CD1c-positive myeloid dendritic cell (primary cell): ENCODE measurements at regions not wholly inside any gene's neighbourhood (a gene's known extent, or its start where the extent isn't known, plus 50 kb on each side); places are given as distances from the start of the nearest gene placed in this dataset.
"Not testable (repeated sequence)": the region's sequence is repeated elsewhere in the genome, so short reads cannot be mapped to it uniquely, and the experiment has no call there.

ENCODE experiments used
- DNase-seq: peaks from one replicate; pipeline ENCODE4 v3.0.0-alpha.2; 2016; ENCODE audit errors: extremely low spot score

DNA sequence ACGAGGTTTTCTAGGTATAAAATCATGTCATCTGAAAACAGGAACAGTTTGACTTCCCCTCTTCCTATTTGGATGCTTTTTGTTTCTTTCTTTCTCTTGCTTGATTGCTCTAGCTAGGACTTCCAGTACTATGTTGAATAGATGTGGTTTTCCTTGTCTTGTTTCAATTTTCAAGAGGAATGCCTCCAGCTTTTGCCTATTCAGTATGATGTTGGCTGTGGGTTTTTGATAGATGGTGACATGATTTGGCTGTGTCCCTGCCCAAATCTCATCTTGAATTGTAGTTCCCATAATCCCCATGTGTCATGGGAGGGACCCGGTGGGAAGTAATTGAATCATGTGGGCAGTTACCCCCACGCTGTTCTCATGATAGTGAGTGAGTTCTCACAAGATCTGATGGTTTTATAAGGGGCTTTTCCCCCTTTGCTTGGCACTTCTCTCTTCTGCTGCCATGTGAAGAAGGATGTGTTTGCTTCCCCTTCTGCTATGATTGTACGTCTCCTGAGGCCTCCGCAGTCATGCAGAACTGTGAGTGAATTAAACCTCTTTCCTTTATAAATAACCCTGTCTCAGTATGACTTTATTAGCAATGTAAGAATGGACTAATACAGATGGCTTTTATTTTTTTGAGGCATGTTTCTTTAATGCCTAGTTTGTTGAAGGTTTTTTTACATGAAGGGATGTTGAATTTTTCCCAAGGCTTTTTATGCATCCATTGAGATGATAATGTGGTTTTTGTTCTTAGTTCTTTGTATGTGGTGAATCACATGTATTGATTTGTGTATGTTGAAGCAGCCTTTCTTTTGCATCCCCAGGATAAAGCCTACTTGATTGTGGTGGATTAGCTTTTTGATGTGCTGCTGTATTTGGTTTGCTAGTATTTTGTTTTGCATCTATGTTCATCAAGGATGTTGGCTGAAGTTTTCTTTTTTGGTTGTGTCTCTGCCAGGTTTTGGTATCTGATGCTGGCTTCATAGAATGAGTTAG, 239.1 kb downstream of the THBS2 start:
- no peak for DNase-seq

DNA sequence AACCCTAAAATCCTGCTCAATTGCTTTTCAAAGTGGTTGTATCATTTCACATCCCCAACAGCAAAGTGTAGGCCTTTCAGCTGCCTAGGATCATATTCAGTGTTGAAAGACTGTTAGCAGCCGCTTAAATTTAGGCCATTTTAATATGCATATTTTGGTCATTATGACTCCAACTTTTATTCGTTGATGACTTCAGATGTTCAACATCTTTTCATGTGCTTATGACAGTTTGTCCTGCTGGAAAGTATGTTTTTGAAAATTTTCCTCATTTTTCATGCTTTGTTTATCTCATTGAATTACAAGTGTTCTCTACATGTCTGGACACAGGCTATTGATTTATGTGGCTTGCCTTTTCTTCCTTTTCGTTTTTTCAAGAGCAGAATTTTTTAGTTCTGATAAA, 244.0 kb downstream of the THBS2 start:
- no peak for DNase-seq

DNA sequence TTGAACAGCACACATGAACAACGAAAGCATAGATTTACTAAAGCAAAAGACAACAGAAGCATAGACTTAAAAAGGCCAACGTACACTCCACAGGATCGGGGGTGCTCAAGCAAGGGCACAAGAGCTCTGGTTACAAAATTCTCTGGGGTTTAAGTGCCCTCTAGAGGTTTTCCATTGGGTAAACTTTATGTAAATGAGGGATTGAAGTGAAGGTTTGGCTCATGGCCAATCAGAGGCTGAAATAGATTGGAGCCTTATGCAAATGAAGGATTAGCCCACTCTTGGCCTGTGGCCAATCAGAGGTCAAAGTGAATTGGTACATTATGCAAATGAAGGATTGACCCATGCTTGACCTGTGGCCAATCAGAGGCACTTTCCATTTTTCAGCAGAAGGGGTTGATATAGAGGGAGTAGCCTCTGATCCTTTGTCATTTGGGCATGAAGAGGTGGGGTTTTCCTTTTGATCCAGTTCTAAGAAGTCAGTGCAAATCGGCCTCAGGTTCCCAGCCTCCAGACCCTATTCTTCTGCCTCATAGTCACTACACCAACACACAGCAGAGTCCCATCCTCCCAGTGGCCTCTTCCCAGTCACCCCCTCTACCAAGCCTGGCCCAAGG, 244.9 kb downstream of the THBS2 start:
- no peak for DNase-seq

DNA sequence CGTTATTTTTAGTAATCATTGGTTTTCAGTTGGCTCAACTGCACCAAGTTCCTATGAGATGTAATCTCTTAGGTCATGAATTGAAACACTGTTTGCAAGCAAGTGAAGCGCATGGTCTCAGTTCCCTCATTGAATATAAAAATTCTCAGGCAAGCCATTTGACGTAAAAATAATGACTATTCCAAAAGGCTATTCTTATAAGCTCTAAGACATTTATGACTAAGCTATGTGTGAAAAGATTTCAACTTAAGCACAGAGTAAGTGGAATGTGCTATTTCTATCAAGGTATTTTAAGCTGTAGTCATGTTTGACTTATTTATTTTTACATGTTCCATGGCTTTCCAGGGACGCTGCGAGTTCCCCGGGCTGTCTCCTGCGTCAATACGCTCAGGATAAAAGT, 248.5 kb downstream of the THBS2 start:
- no peak for DNase-seq

DNA sequence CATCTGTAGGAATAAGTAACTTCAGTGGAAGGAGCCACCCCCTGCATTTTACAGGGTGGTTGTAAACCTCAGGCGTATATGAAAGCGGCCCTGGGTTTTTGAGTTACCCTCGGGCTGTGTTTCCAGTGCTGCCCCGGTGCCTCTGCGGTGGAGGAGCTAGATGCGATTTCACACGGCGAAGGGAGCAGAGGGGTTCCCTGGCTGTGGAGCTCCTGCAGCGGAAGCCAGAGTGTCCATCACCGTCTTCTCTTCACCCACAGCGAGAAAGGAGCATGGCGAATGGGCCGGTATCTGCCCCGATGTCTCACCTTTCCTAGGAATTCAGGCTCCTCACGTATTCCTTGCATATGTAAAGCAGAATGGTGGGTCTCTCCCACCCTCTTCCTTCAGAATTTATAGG, 253.6 kb downstream of the THBS2 start:
- no peak for DNase-seq

DNA sequence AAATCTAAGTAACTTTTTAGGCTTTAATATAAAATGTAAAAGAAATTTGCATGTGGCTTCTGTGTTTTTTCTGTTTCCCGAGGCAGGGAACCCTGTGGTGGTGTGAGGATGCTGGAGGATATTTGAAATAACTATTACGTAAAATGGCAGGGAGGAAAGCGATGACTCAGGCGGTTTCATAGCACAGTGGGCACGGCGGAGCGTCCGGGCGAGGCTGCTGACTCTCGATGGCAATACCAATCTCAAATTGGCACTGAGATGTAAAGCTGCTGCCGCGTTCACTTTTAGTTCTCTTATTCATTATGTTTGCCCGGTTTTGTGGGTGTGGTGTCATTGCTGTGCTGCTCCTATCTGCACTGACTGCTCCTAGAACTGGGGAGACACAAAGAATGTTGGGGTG, 254.3 kb downstream of the THBS2 start:
- no peak for DNase-seq

DNA sequence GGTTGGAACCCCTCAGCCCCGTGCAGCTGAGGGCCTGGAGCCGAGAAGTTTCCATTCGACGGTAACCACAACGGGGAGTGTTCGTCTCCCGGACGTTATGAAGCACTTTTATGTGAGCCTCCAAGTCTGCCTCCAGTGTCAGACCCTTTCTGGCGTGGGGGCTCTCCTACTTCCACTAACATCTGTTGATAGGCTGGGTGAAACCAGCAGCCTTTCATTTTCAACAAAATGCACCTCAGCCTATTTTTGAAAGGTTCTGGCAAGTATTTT, 257.4 kb downstream of the THBS2 start:
- no peak for DNase-seq

DNA sequence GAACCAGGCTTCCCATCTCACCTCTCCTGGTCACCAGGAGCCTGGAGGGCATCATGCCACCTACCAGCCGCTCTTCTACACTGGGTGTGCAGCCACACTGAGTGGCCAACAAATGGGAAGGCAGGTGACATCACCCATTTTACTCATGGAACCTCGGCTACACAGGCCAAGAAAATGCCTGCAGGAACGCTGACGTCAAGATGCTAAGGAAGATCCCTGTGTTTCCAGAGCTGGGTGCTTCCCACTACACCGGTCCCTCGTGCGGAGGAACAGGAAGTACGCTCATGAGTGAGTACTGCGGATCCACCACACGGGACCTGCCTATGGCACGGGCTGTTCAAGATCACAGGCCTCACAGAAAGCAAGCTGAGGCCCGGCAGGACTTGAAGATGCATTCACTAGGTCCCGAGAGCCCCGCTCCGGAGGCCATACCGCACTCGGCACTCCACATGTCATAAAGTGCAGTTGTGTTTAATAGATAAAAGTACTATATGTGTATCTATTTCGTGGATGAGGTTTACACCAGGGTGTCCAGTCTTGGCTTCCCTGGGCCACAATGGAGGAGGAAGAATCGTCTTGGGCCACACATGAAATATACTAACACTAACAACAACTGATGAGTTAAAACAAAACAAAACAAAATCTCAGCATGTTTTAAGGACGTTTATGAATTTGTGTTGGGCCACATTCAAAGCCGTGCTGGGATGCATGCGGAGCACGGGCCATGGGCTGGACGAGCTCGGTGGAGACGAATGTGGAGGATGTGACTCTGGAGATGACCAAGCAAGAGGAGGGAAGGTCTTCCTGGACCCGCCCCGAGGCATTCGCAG, 257.9 kb downstream of the THBS2 start:
- DNase-seq, result no peak

DNA sequence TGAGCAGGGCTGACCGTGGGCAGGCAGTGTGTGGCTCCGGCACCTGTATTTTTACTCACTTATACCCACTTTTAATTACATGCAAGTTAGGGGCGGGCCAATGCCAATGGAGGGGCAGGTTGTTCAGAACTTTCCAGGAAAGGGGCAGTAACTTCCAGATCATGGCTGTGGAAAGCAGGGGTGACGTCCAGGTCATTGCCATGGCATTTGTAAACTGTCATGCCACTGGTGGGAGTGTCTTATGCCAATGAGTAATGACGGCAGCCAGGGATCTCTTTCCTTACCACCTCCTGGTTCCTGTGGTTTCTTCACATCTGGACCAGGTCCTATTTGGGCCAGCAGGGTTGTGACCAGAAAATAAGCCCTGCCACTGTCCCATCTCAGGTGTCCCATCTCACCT, 258.7 kb downstream of the THBS2 start:
- no peak for DNase-seq

DNA sequence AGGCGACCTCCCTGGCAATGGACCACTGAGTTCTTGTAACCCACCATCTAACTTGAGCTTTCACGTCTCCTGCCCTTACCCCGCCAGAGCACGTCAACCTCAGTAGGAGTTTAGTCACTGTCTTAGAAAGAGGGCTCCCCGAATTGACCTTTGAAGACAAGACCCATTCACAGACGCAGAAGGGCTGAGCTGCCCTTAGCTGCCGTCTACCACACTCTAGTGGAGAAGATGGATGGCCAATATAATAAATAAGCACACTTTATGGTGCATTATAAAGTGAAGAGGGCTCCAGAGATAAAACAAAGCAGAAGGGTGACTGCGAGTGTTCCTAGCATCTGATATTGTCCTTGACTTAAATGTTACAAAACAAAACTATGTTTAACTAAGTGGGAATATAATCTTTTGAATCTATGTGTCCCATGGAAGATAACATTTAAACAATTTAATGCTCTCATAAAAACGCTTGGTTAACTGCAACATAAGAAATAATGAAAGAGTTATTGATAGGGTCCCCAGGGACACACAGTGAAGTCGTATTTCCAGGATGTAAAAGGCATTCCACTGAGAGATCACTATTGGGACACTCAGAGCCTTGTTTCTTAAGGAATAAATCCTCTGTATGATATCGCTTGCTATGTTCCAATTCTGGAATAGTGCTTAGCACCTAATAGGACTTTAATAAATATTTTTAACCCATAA, 261.1 kb downstream of the THBS2 start:
- DNase-seq, result no peak

DNA sequence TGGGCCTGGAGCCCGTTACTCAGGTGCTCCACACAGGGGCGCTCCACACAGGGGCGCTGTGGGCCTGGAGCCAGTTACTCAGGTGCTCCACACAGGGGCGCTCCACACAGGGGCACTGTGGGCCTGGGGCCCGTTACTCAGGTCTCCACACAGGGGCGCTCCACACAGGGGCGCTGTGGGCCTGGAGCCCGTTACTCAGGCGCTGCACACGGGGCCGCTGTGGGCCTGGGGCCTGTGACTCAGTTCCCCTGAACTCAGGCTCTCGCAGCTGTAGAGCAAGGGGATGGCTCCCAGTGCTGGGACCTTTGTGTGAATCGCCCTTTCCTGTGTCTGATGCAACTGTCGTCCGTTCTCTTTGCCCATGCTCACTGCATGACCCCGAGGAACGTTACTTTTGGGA, 262.0 kb downstream of the THBS2 start:
- DNase-seq, result not testable (repeated sequence)

DNA sequence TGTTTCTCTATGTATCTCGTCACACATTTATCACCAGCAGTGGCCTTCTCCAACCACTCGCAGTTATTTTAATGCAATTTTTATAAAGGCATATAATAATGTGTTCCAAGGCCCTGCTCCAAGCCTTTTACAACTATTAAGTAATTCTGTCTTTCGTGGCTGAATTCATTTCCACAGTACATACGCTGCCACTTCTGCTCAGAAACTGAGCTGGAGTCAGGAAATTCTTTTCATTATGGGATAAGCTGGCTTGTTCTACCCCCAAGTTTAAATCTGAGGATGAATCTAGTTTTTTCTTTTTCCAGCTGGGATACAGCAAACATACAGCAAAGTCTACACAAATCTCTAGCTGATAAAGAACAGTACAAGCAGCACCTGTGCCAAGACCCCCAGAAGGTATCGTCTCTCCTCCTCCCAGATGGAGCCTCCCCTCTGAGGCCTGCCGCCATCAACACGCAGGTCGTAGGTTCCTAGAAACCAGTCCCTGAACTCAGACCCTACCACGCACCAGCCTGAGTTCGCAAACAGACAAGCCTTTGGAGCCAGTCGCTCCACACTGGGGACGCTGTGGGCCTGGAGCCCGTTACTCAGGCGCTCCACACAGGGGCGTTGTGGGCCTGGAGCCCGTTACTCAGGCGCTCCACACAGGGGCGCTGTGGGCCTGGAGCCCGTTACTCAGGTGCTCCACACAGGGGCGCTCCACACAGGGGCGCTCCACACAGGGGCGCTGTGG, 263.5 kb downstream of the THBS2 start:
- DNase-seq, result no peak

DNA sequence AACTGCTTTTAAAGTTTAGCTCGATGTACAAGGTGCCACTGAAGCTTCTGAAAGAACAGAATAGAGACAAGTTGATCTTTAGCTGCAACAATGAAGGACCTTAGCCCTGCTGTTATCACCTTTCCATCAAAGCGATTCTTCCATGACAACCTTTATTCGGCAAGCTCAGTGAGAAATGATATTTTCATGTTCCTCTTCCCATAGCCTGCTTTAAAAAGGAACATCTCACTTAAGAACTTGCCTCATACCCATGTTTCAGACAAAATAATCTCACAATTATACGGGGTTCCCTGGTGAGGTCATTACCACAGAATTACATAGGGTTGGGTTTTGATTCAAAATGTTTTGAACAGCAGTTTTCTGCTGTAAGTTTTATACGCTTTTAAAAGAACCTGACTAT, 264.2 kb downstream of the THBS2 start:
- no peak for DNase-seq

DNA sequence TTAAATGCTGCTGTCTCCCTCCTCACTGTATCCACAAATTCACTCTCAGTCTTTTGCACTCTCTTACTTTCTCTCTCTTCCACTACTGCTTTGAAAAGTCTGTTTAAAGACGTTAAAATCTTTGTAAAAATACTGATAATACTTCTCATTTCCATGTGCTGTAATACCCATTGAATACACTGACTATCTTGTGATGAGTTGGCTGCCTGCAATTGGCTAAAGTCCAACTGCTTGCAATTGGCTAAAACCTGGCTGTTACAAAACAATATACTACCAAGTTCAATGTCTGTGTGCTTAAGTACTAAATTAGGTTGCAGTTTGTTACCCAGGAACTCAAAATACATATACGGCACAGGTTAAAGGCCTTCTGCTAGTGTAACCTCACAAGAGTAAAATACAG, 264.8 kb downstream of the THBS2 start:
- DNase-seq, result no peak

DNA sequence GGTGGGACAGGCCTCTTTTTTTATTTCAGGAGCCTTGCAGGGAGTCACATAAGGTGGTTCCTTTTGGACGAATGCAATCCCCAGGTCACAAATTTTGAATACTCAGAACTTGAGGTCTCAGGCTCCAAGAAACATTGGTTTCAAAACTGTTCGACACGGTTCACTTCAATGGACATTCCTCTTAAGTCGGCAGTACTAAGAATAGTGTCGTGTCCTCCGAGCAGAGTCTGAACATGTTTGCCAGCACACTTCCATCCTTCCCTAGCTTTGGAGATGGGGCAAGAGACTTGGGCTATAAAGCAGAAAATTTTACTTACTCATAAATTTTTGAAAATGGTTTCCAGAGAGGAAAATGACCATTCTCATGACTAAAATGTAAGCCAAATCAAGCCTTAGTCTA, 265.4 kb downstream of the THBS2 start:
- DNase-seq, result no peak

DNA sequence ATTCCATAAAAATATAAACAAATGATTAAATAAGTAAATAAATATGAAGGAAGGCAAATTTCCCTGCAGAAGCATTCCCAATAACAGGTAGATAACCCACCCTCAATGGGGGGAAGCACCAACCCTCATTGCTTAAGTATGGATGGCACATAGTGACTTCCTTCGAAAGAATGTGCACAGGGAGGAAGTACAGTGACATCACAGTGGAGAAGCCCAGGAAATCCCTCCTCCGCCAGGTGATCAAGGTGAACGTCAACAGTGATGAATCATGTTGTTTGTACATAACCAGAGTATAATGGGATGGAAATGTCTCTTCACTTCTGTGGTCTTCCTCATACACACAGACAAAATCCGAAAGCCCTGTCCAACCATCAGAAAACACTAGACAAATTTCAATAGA, 267.9 kb downstream of the THBS2 start:
- no peak for DNase-seq

DNA sequence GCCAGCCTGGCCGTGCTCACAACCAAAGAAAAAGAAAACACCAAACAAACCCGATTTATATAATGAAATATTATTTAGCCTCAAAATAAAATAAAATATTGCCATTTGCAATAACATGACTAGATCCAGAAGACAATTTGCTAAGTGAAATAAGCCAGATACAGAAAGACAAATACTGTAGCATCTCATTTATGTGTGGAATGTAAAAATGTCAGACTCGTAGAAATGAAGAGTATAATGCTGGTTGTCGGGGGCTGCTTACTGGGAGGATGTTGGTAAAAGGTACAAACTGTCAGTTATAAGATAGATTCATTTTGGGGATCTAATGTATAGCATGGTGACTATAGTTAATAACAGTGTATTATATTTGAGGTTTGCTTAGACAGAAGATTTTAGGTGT, 269.7 kb downstream of the THBS2 start:
- no peak for DNase-seq

DNA sequence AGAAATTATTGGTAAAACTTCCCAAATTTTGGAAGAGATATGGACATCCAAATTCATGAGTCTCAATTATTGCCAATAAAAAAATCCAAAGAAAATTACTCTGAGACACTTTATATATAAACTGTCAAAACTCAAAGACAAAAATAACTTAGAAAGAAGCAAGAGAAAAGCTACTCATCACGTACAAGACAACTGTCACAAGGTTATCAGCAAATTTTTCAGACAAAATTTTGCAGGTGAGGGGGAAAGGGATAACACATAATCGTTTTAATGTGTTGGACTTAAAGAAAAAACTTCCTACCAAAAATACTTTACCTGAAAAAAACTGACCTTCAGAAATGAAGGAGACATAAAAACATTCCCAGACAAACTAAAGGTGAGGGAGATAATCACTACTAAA, 272.5 kb downstream of the THBS2 start:
- DNase-seq, result no peak

DNA sequence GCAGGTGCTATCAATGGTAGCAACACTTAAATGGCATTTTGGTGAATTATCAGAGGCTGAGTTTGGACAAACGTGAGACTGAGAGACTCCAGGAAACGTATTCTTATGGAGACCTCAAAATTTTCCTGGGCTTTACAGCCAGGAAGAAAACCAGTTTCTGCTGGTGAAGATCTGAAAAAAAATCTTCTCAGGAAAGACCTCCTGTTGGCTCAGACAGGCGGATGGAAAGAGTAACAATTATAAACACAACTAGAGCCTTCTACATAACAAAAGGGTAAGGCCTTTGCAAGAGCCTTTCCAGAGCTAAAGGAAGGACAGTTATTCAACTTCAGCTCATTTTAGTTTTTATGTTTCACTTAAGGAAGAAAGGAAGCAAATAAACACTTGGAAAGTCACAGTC, 274.4 kb downstream of the THBS2 start:
- DNase-seq, result no peak

DNA sequence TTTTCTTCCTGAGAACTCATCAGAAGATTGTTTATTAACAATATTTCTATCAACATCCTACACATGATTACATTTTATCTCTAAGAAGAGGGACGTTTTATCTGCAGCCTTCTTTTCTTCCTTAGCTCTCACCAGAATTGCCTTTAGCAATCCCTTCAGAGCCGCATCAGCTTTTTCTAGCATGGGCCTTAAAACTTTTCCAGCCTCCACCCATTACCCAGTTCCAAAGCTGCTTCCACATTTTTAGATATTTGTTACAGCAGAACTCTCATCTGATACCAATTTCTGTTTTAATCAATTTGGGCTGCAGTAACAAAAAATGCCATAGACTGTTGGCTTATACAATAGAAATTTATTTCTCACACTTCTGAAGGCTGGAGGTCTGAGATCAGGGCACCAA, 281.5 kb downstream of the THBS2 start:
- DNase-seq, result no peak

DNA sequence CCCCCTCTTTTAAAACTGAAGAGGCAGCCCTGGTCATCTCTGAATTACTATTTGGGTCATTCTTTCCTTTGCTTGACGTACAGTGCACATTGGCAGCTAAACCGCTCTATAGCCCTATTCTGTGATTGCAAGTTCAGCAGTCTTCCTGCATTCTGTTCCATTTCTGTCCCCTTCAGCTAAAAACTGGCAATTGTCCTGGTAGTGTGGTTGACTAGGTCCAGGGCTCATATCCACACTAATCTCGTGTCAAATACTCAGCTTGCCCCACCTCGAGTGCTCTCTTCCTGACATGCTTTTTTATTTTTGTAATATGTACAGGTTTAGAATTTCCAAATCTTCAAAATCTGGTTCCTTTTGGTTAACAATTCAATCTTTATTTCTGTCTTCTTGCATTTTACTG, 282.1 kb downstream of the THBS2 start:
- no peak for DNase-seq

DNA sequence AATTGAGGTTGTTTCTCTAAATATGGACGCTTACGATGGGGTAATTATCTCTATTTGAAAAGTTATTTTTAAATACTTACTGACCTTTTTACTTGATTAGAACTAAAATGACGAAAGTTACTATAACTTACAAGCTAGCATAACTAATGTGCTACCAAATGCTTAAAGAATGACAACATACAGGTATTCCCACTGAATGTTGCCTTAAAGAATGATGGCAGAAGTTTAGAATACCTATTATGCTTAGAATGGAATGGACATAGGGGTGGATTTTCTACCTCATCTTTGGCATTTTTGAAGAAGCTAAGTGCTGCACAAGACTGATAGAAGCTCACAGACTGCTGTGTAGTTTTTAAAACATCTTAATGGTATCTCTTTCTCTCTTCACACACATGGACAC, 284.8 kb downstream of the THBS2 start:
- DNase-seq, result no peak
